GM12878 (cell line): ENCODE measurements at regions not wholly inside any gene's neighbourhood (a gene's known extent, or its start where the extent isn't known, plus 50 kb on each side); places are given as distances from the start of the nearest gene placed in this dataset.

Source experiments
- ATAC-seq: fragments of 200-7000 bp; cut with Tn5 transposase; 3 replicates; pipeline ENCODE4 v1.9.1; 2020; ENCODE audit warnings: mild to moderate bottlenecking, moderate library complexity
- BruUV-seq: library from RNA; stranded (reverse); fragments of 400-500 nt; replicated peaks from 2 replicates; lab custom pipeline; 2021; lab: Mats Ljungman, UMichigan
- CTCF ChIA-PET: fragments of 300-600 bp; sonication (Branson Sonifier 250); formaldehyde crosslinking; extraction: SDS; loops from one replicate; lab custom pipeline; 2021; ENCODE audit warnings: inconsistent platforms; lab: Yijun Ruan, JAX
- POLR2A ChIA-PET: fragments of 350-600 bp; formaldehyde crosslinking; extraction: SDS; loops from one replicate; lab custom pipeline; 2021; ENCODE audit warnings: inconsistent platforms; lab: Charles Lee
- RAD21 ChIA-PET: fragments of 300-600 bp; sonication (Branson Sonifier 250); formaldehyde crosslinking; loops from one replicate; lab custom pipeline; 2023; ENCODE audit warnings: antibody characterized with exemption; ENCODE audit not compliant: unreplicated experiment; lab: Charles Lee
- SMC1A ChIA-PET: fragments of 300-600 bp; sonication (Branson Sonifier 250); formaldehyde crosslinking; loops from one replicate; lab custom pipeline; 2023; ENCODE audit not compliant: unreplicated experiment, uncharacterized antibody; lab: Charles Lee
- DNase-seq: peaks from one replicate; pipeline ENCODE4 v3.0.0-alpha.2; 2011; ENCODE audit warnings: low read depth, low spot score
- FAIRE-seq: peaks from 3 replicates; lab custom pipeline; 2011; peaks lifted over from hg19 to GRCh38; lab: Jason Lieb, UNC
- H2AFZ ChIP-seq: 2 replicates; pipeline ENCODE4 v1.6.0; 2011; ENCODE audit warnings: low read depth, low read length, control low read depth; ENCODE audit not compliant: control insufficient read depth
- H3K27ac ChIP-seq: 2 replicates; pipeline ENCODE4 v1.5.1; 2011; ENCODE audit warnings: control low read depth; ENCODE audit not compliant: control insufficient read depth, insufficient read depth
- H3K27me3 ChIP-seq, 2 experiments: replicated peaks in 1 of 2; 2 replicates each; pipeline versions ENCODE4 v1.6.0 to v1.6.1; 2011; ENCODE audit warnings: low read length in 1 of 2; ENCODE audit not compliant: control insufficient read depth in 2 of 2, insufficient read depth in 2 of 2
- H3K36me3 ChIP-seq, 2 experiments: 2 replicates each; pipeline ENCODE4 v1.5.1; 2011; ENCODE audit warnings: low read length in 1 of 2; ENCODE audit not compliant: control insufficient read depth in 2 of 2, insufficient read depth in 2 of 2
- H3K4me1 ChIP-seq: 2 replicates; pipeline ENCODE4 v1.6.1; 2011; ENCODE audit warnings: mild to moderate bottlenecking, low read length, moderate library complexity, mixed read lengths; ENCODE audit not compliant: control insufficient read depth, insufficient read depth
- H3K4me2 ChIP-seq: 2 replicates; pipeline ENCODE4 v1.6.0; 2011; ENCODE audit warnings: control low read depth; ENCODE audit not compliant: control insufficient read depth, insufficient read depth
- H3K4me3 ChIP-seq: fragments of 200-600 bp; sonication (generic); 2 replicates; pipeline ENCODE4 v1.5.1; 2016
- H3K79me2 ChIP-seq: 2 replicates; pipeline ENCODE4 v1.6.0; 2011; ENCODE audit warnings: low read length; ENCODE audit not compliant: control insufficient read depth, insufficient read depth
- H3K9ac ChIP-seq: 2 replicates; pipeline ENCODE4 v1.8.0; 2011; ENCODE audit warnings: low read length, control low read depth, mixed read lengths; ENCODE audit not compliant: control insufficient read depth, insufficient read depth
- H3K9me3 ChIP-seq: replicated peaks from 3 replicates; pipeline ENCODE4 v1.5.1; 2011; ENCODE audit warnings: mild to moderate bottlenecking, low read length; ENCODE audit not compliant: control insufficient read depth, insufficient read depth
- H4K20me1 ChIP-seq: 2 replicates; pipeline ENCODE4 v1.6.0; 2011; ENCODE audit not compliant: control insufficient read depth, insufficient read depth
- BCL3 ChIP-seq: IDR thresholded peaks from 2 replicates; pipeline ENCODE4 v1.6.1; 2011; ENCODE audit warnings: borderline replicate concordance, low read depth, mild to moderate bottlenecking, moderate library complexity, low read length; ENCODE audit not compliant: insufficient read depth, poor library complexity, severe bottlenecking
- BHLHE40 ChIP-seq, 2 experiments: fragments of 450-650 bp in 1 of 2; IDR thresholded peaks; 2 replicates each; pipeline ENCODE4 v1.6.1; 2011 to 2017; ENCODE audit warnings: low read depth in 2 of 2, borderline replicate concordance in 1 of 2, improper control_type of control experiment in 1 of 2, low read length in 1 of 2, mild to moderate bottlenecking in 1 of 2
- DPF2 ChIP-seq: fragments of 450-650 bp; IDR thresholded peaks from 2 replicates; pipeline ENCODE4 v1.6.1; 2017; ENCODE audit warnings: mild to moderate bottlenecking
- HDGF ChIP-seq: fragments of 450-650 bp; IDR thresholded peaks from 2 replicates; pipeline ENCODE4 v1.6.1; 2016; ENCODE audit warnings: antibody characterized with exemption
- MYB ChIP-seq: fragments of 150-350 bp; IDR thresholded peaks from 2 replicates; pipeline ENCODE4 v1.6.1; 2014; ENCODE audit warnings: mild to moderate bottlenecking, low read depth, low read length, borderline replicate concordance
- NKRF ChIP-seq: fragments of 450-650 bp; conservative IDR thresholded peaks from 2 replicates; pipeline ENCODE4 v1.6.1; 2017; ENCODE audit warnings: mild to moderate bottlenecking, moderate library complexity
- SKIL ChIP-seq: fragments of 450-650 bp; IDR thresholded peaks from 2 replicates; pipeline ENCODE4 v1.6.1; 2017; ENCODE audit warnings: mild to moderate bottlenecking, low read depth, inconsistent platforms; ENCODE audit not compliant: poor library complexity, severe bottlenecking
- YY1 ChIP-seq: IDR thresholded peaks from 2 replicates; pipeline ENCODE4 v1.6.1; 2011; ENCODE audit warnings: low read depth, mild to moderate bottlenecking, low read length
- ZSCAN29 ChIP-seq: fragments of 450-650 bp; IDR thresholded peaks from 2 replicates; pipeline ENCODE4 v1.6.1; 2017; ENCODE audit warnings: mild to moderate bottlenecking, moderate library complexity
- WGBS: methylation state at CpG from one replicate; pipeline ENCODE4 v1.1.6; 2016; ENCODE audit warnings: low lambda C conversion rate; ENCODE audit not compliant: insufficient replicate concordance, insufficient coverage; ENCODE audit errors: missing lambda C conversion rate; 5-methylcytosine and 5-hydroxymethylcytosine counted together
- in situ Hi-C: fragments of 300-500 bp; cut with MboI; formaldehyde crosslinking; loops from 9 replicates; pipeline ENCODE4 v1.14.3; 2018; ENCODE audit warnings: mixed read lengths
- intact Hi-C: fragments of 100-400 bp; cut with micrococcal nuclease; formaldehyde crosslinking; loops from one replicate; pipeline ENCODE4 v1.14.2; 2022; ENCODE audit not compliant: unreplicated experiment

GRCh38 chr3:43191116-43191515 is 85.2 kb upstream of the POMGNT2 start:
- no peak overlapping the region for H3K4me3 ChIP-seq
- no TSS peak for BruUV-seq
- H3K9ac ChIP-seq, result no peak overlapping the region
- CTCF ChIA-PET, result interaction anchor here (1.2 kb wide), 1 partner anchor 29 kb away, joined by 3 read pairs; no protein-coding TSS in a partner anchor
- H3K27ac ChIP-seq, result no peak overlapping the region
- DNase-seq (no peak), FAIRE-seq (no peak), ATAC-seq (no peak)
- in situ Hi-C loops, result no loop called here
- TF ChIP-seq NKRF, result no peak
- TF ChIP-seq DPF2, result no peak
- no peak for TF ChIP-seq HDGF
- no peak for TF ChIP-seq ZSCAN29
- no peak for TF ChIP-seq MYB
- TF ChIP-seq SKIL, result no peak
- TF ChIP-seq YY1, result no peak
- no peak for TF ChIP-seq BCL3
- no peak for TF ChIP-seq BHLHE40 (IDR thresholded peaks at IDR 0.05; ENCODE audit: borderline replicate concordance in 1 of 2, low read depth in 2 of 2, low read length in 1 of 2)
- SMC1A ChIA-PET, result no interaction called here
- H3K27me3 ChIP-seq, result no peaks in the 10 kb centered on the region; a peak in 3 of 4 replicates
- H3K4me1 ChIP-seq, result no peaks in the 10 kb centered on the region
- no peak overlapping the region for H3K4me2 ChIP-seq
- H3K36me3 ChIP-seq, result no peaks in the 10 kb centered on the region
- WGBS, result 54% methylated on average over 6 of the region's 6 CpGs
- POLR2A ChIA-PET, result no interaction called here
- H2AFZ ChIP-seq, result no peak overlapping the region
- intact Hi-C loops, result no loop called here
- no peaks in the 10 kb centered on the region for H4K20me1 ChIP-seq
- RAD21 ChIA-PET, result no interaction called here
- H3K79me2 ChIP-seq, result no peaks in the 10 kb centered on the region
- no peaks in the 10 kb centered on the region; the same call in 2 of the 3 replicates for H3K9me3 ChIP-seq
